H1 (cell line): ENCODE measurements at regions not wholly inside any gene's neighbourhood (a gene's known extent, or its start where the extent isn't known, plus 50 kb on each side); places are given as distances from the start of the nearest gene placed in this dataset.

Experiments used
- CTCF ChIA-PET: fragments of 300-600 bp; sonication (Branson Sonifier 250); formaldehyde crosslinking; loops from one replicate; lab custom pipeline; 2021; ENCODE audit not compliant: partially characterized antibody; lab: Charles Lee
- POLR2A ChIA-PET: fragments of 300-600 bp; sonication (Branson Sonifier 250); formaldehyde crosslinking; loops from one replicate; lab custom pipeline; 2021; ENCODE audit warnings: inconsistent platforms; ENCODE audit not compliant: partially characterized antibody; lab: Charles Lee
- DNase-seq, 2 experiments: peaks; one replicate each; pipeline versions ENCODE4 v3.0.0 to v3.0.0-alpha.2; 2010 to 2022; ENCODE audit warnings: low spot score in 2 of 2, low read depth in 1 of 2, mixed read lengths in 1 of 2
- FAIRE-seq: peaks from 2 replicates; lab custom pipeline; 2011; peaks lifted over from hg19 to GRCh38; lab: Jason Lieb, UNC
- H2AFZ ChIP-seq: 2 replicates; pipeline ENCODE4 v1.8.1; 2012; ENCODE audit warnings: low read length, inconsistent platforms
- H2AK5ac ChIP-seq: 2 replicates; pipeline ENCODE4 v1.6.1; 2013; ENCODE audit warnings: low read depth, low read length
- H2BK120ac ChIP-seq: replicated peaks from 2 replicates; pipeline ENCODE3; 2013; ENCODE audit warnings: low read depth, low read length, inconsistent platforms
- H2BK12ac ChIP-seq: 2 replicates; pipeline ENCODE4 v1.6.1; 2013; ENCODE audit warnings: low read depth, low read length
- H2BK15ac ChIP-seq: 2 replicates; pipeline ENCODE4 v1.6.1; 2013; ENCODE audit warnings: low read length
- H2BK20ac ChIP-seq: 2 replicates; pipeline ENCODE4 v1.6.1; 2013; ENCODE audit warnings: low read length
- H2BK5ac ChIP-seq: 2 replicates; pipeline ENCODE4 v1.6.1; 2013; ENCODE audit warnings: low read depth, low read length
- H3K14ac ChIP-seq: 2 replicates; pipeline ENCODE4 v1.6.1; 2013; ENCODE audit warnings: inconsistent platforms; ENCODE audit not compliant: insufficient read length
- H3K18ac ChIP-seq: 2 replicates; pipeline ENCODE4 v1.6.1; 2013; ENCODE audit warnings: low read length; ENCODE audit errors: extremely low read depth
- H3K23ac ChIP-seq: 2 replicates; pipeline ENCODE4 v1.6.1; 2013; ENCODE audit warnings: inconsistent platforms; ENCODE audit not compliant: insufficient read length
- H3K23me2 ChIP-seq: 2 replicates; pipeline ENCODE4 v1.6.1; 2013; ENCODE audit warnings: low read depth, low read length
- H3K27ac ChIP-seq: 2 replicates; pipeline ENCODE4 v1.6.1; 2011; ENCODE audit warnings: low read depth, low read length, inconsistent platforms
- H3K27me3 ChIP-seq, 4 experiments: replicated peaks in 1 of 4; 1 replicate in 1 of 4; 2 replicates in 3 of 4; pipeline versions ENCODE4 v1.6.1 to v1.8.1; 2011 to 2013; ENCODE audit warnings: low read length in 3 of 4, mild to moderate bottlenecking in 3 of 4, inconsistent platforms in 2 of 4, mixed read lengths in 2 of 4, moderate library complexity in 1 of 4; ENCODE audit not compliant: control insufficient read depth in 3 of 4, insufficient read depth in 3 of 4; ENCODE audit errors: extremely low read depth in 1 of 4
- H3K36me3 ChIP-seq, 4 experiments: 2 replicates each; pipeline versions ENCODE4 v1.6.1 to v1.8.1; 2011 to 2013; ENCODE audit warnings: mild to moderate bottlenecking in 4 of 4, low read length in 3 of 4, moderate library complexity in 2 of 4, control low read depth in 1 of 4, inconsistent platforms in 1 of 4; ENCODE audit not compliant: insufficient read depth in 4 of 4, control insufficient read depth in 2 of 4
- H3K4ac ChIP-seq: replicated peaks from 2 replicates; pipeline ENCODE3; 2013; ENCODE audit warnings: low read length, low read depth, mixed read lengths, inconsistent platforms; ENCODE audit not compliant: insufficient read length
- H3K4me1 ChIP-seq, 4 experiments: replicated peaks in 1 of 4; 1 replicate in 1 of 4; 2 replicates in 3 of 4; pipeline versions ENCODE4 v1.6.1 to v1.8.1; 2011 to 2013; ENCODE audit warnings: low read length in 3 of 4, inconsistent platforms in 2 of 4, mixed read lengths in 1 of 4; ENCODE audit not compliant: insufficient read depth in 4 of 4, control insufficient read depth in 3 of 4
- H3K4me2 ChIP-seq, 2 experiments: 2 replicates each; pipeline versions ENCODE4 v1.6.1 to v1.8.1; 2011 to 2013; ENCODE audit warnings: low read depth in 2 of 2, low read length in 2 of 2, control low read depth in 1 of 2, inconsistent platforms in 1 of 2, mild to moderate bottlenecking in 1 of 2; ENCODE audit not compliant: insufficient read depth in 1 of 2
- H3K4me3 ChIP-seq, 4 experiments: fragments of 200-600, 300-600 bp in 1 of 4; sonication (generic), shearing (Covaris generic), sonication (Bioruptor Twin) in 1 of 4; 2 replicates each; pipeline versions ENCODE4 v1.5.1 to v1.8.1; 2011 to 2016; ENCODE audit warnings: low read length in 4 of 4, low read depth in 3 of 4, control low read depth in 2 of 4, inconsistent platforms in 2 of 4, mild to moderate bottlenecking in 2 of 4, mixed read lengths in 1 of 4, moderate library complexity in 1 of 4; ENCODE audit not compliant: insufficient read depth in 2 of 4; ENCODE audit errors: extremely low read depth in 1 of 4
- H3K56ac ChIP-seq: replicated peaks from 2 replicates; pipeline ENCODE3; 2013; ENCODE audit warnings: low read depth, mild to moderate bottlenecking, mixed read lengths, low read length, inconsistent platforms; ENCODE audit not compliant: insufficient read length
- H3K79me1 ChIP-seq: 2 replicates; pipeline ENCODE4 v1.6.1; 2013; ENCODE audit warnings: low read depth, low read length, control low read depth
- H3K79me2 ChIP-seq, 2 experiments: 2 replicates each; pipeline versions ENCODE4 v1.6.1 to v1.8.1; 2012 to 2013; ENCODE audit warnings: low read length in 2 of 2, mild to moderate bottlenecking in 2 of 2, inconsistent platforms in 1 of 2; ENCODE audit not compliant: insufficient read depth in 2 of 2, control insufficient read depth in 1 of 2
- H3K9ac ChIP-seq, 4 experiments: replicated peaks in 1 of 4; 1 replicate in 1 of 4; 2 replicates in 3 of 4; pipeline versions ENCODE4 v1.6.1 to v1.8.1; 2011 to 2013; ENCODE audit warnings: low read depth in 3 of 4, low read length in 3 of 4, control low read depth in 2 of 4, mild to moderate bottlenecking in 2 of 4, moderate library complexity in 2 of 4, inconsistent platforms in 1 of 4; ENCODE audit errors: extremely low read depth in 1 of 4
- H3K9me3 ChIP-seq, 2 experiments: 2 replicates each; pipeline versions ENCODE4 v1.6.1 to v1.8.1; 2012 to 2013; ENCODE audit warnings: mild to moderate bottlenecking in 2 of 2, moderate library complexity in 2 of 2, control low read depth in 1 of 2, inconsistent platforms in 1 of 2, low read depth in 1 of 2, low read length in 1 of 2, mixed read lengths in 1 of 2; ENCODE audit not compliant: insufficient read depth in 2 of 2
- H4K20me1 ChIP-seq, 2 experiments: replicated peaks in 1 of 2; 2 replicates each; pipeline versions ENCODE3 to v1.8.1; 2011 to 2013; ENCODE audit warnings: inconsistent platforms in 2 of 2, low read length in 2 of 2, mild to moderate bottlenecking in 1 of 2; ENCODE audit not compliant: insufficient read depth in 2 of 2, control insufficient read depth in 1 of 2
- H4K5ac ChIP-seq: 2 replicates; pipeline ENCODE4 v1.6.1; 2013; ENCODE audit warnings: low read length, low read depth, mixed read lengths, inconsistent platforms; ENCODE audit not compliant: insufficient read length
- H4K8ac ChIP-seq: 2 replicates; pipeline ENCODE4 v1.8.0; 2013; ENCODE audit warnings: mild to moderate bottlenecking, moderate library complexity, low read length, inconsistent platforms; ENCODE audit not compliant: insufficient read depth; ENCODE audit errors: extremely low read depth
- H4K91ac ChIP-seq: replicated peaks from 2 replicates; pipeline ENCODE3; 2013; ENCODE audit warnings: low read length, mixed read lengths, inconsistent platforms; ENCODE audit not compliant: insufficient read length
- CHD1 ChIP-seq: IDR thresholded peaks from 2 replicates; pipeline ENCODE4 v1.6.1; 2012; ENCODE audit warnings: low read depth, low read length, improper control_type of control experiment
- EP300 ChIP-seq, 2 experiments: IDR thresholded peaks; 1 replicate in 1 of 2; 2 replicates in 1 of 2; pipeline ENCODE4 v1.6.1; 2011 to 2012; ENCODE audit warnings: low read depth in 2 of 2, low read length in 2 of 2, mild to moderate bottlenecking in 2 of 2, borderline replicate concordance in 1 of 2, inconsistent platforms in 1 of 2, moderate library complexity in 1 of 2
- HDAC2 ChIP-seq, 2 experiments: fragments of 300-600 bp in 1 of 2; sonication (generic) in 1 of 2; IDR thresholded peaks; 2 replicates each; pipeline ENCODE4 v1.6.1; 2011 to 2012; ENCODE audit warnings: low read depth in 2 of 2, low read length in 2 of 2, mild to moderate bottlenecking in 2 of 2, moderate library complexity in 2 of 2, borderline replicate concordance in 1 of 2, inconsistent platforms in 1 of 2
- WGBS, 2 experiments: shearing (Covaris generic) in 1 of 2; methylation state at CpG; one replicate each; pipeline versions ENCODE4 v1.1.6 to v1.1.7; 2013 to 2015; ENCODE audit warnings: low lambda C conversion rate in 2 of 2, mixed read lengths in 2 of 2, inconsistent platforms in 1 of 2, low coverage in 1 of 2, missing lambda C conversion rate in 1 of 2; ENCODE audit not compliant: insufficient replicate concordance in 2 of 2, insufficient coverage in 1 of 2, insufficient read length in 1 of 2; ENCODE audit errors: extremely low coverage in 1 of 2, missing lambda C conversion rate in 1 of 2; 5-methylcytosine and 5-hydroxymethylcytosine counted together

DNA sequence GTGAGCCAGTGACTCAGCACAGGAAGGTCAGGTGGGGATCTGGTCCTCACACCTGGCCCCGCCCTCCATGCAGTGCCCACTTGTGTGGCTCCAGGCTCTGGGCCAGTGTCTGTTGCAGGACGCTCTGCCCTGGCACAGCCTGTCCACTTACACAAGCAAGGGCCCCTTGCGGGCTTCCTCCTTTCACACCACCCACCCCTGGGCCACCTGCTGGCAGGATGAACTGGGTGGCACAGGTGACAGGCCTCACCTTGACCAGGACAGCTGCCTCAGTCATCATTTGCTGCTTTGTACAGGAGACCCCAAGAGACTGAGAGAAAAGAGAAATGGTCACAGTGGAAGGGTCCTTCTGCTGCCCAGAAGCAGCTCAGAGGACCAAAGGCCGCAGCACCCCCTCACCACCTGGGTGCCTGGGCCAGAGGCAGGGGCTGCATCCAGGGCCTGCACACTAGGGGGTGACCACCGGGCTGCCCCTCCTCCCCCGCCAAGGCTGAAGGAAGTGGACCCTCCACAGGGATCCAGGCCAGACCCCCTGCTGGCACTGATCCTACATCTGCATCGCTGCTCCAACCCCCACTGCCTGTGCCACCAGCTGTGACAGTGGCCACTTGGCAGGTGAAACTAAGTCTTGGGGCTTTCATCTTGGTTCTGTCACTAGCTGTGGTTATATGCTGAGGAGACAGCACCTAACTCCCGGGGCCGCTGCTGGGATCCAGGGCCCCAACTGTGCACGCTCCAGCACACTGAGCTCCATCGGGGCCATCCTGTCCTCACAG is 110.3 kb downstream of the TUBA3C start:
- Histone ChIP-seq H3K27me3 (no peaks in the 10 kb centered on the region), H2AK5ac (no peak overlapping the region), H4K20me1 (peaks cover 0 to 7% of the 10 kb centered on the region in 2 experiments), H4K91ac (no peak overlapping the region), H3K56ac (no peak overlapping the region), H3K36me3 (no peaks in the 10 kb centered on the region), H2BK15ac (no peak overlapping the region)
- no peak for FAIRE-seq
- TF ChIP-seq EP300 (IDR thresholded peaks at IDR 0.05; ENCODE audit: borderline replicate concordance in 1 of 2, low read depth in 2 of 2, low read length in 2 of 2), result no peak
- no peak for TF ChIP-seq CHD1
- TF ChIP-seq HDAC2 (IDR thresholded peaks at IDR 0.05; ENCODE audit: borderline replicate concordance in 1 of 2, low read depth in 2 of 2, low read length in 2 of 2), result no peak
- TF ChIP-seq, all 59 proteins: peak for 0
- Histone ChIP-seq H3K79me1 (no peaks in the 10 kb centered on the region), H3K4me3 (no peak overlapping the region), H3K4me2 (no peak overlapping the region), H4K5ac (no peak overlapping the region), H3K9ac (no peak overlapping the region), H2BK5ac (no peak overlapping the region), H3K9me3 (peaks cover 56 to 89% of the 10 kb centered on the region in 2 experiments), H3K23ac (no peak overlapping the region), H3K14ac (no peak overlapping the region), H4K8ac (no peak overlapping the region), H2BK20ac (no peak overlapping the region), H3K23me2 (peaks cover 12% of the 10 kb centered on the region; the same call in 1 of the 2 replicates), H3K27ac (no peak overlapping the region), H2AFZ (no peak overlapping the region), H3K18ac (no peak overlapping the region), H2BK120ac (no peak overlapping the region), H3K4ac (no peak overlapping the region), H3K4me1 (no peaks in the 10 kb centered on the region), H3K79me2 (no peaks in the 10 kb centered on the region), H2BK12ac (no peak overlapping the region)
- DNase-seq, result no peak
- ChIA-PET POLR2A (no interaction called here), CTCF (no interaction called here)
- WGBS, 2 experiments, result 82% methylated on average over 9 of the region's 11 CpGs; no CpG with 5 or more reads in 1 of the 2 experiments
